GM23338 (cell line): ENCODE measurements at regions not wholly inside any gene's neighbourhood (a gene's known extent, or its start where the extent isn't known, plus 50 kb on each side); places are given as distances from the start of the nearest gene placed in this dataset.

ENCODE experiments used
- CREB1 ChIP-seq: fragments of 250-450 bp; sonication (Bioruptor Pico); IDR thresholded peaks from 2 replicates; pipeline ENCODE4 v1.5.0; 2020; ENCODE audit warnings: low read depth, mild to moderate bottlenecking, moderate library complexity
- CTCF ChIP-seq, 2 experiments: fragments of 200-600 bp in 1 of 2; sonication (generic) in 1 of 2; conservative IDR thresholded peaks; 2 replicates each; pipeline versions ENCODE4 v1.5.1 to v1.6.1; 2016 to 2017; ENCODE audit warnings: antibody characterized with exemption in 2 of 2, low read depth in 2 of 2, mild to moderate bottlenecking in 2 of 2, moderate library complexity in 1 of 2
- ETS1 ChIP-seq: IDR thresholded peaks from 2 replicates; pipeline ENCODE4 v1.6.1; 2016; ENCODE audit warnings: antibody characterized with exemption
- EZH2 ChIP-seq: fragments of 200-600 bp; sonication (generic); IDR thresholded peaks from one replicate; pipeline ENCODE4 v1.8.0; 2017; ENCODE audit warnings: antibody characterized with exemption, mild to moderate bottlenecking, low read depth; ENCODE audit not compliant: unreplicated experiment
- EZH2phosphoT487 ChIP-seq: fragments of 200-600 bp; sonication (generic); IDR thresholded peaks from one replicate; pipeline ENCODE4 v1.8.1; 2018; ENCODE audit warnings: antibody characterized with exemption; ENCODE audit not compliant: unreplicated experiment
- JUNB ChIP-seq: IDR thresholded peaks from one replicate; pipeline ENCODE4 v1.6.1; 2016; ENCODE audit warnings: antibody characterized with exemption; ENCODE audit not compliant: unreplicated experiment
- NANOG ChIP-seq: IDR thresholded peaks from 2 replicates; pipeline ENCODE4 v1.6.1; 2016; ENCODE audit warnings: antibody characterized with exemption, borderline replicate concordance
- POLR2AphosphoS5 ChIP-seq: IDR thresholded peaks from 2 replicates; pipeline ENCODE4 v1.6.1; 2016; ENCODE audit warnings: antibody characterized with exemption, low read depth
- REST ChIP-seq: IDR thresholded peaks from one replicate; pipeline ENCODE4 v1.6.1; 2018; ENCODE audit warnings: antibody characterized with exemption; ENCODE audit not compliant: unreplicated experiment
- STAT1 ChIP-seq: IDR thresholded peaks from one replicate; pipeline ENCODE4 v1.6.1; 2016; ENCODE audit warnings: antibody characterized with exemption; ENCODE audit not compliant: unreplicated experiment
- ZNF114 ChIP-seq: fragments of 250-450 bp; sonication (Bioruptor Pico); IDR thresholded peaks from 2 replicates; pipeline ENCODE4 v1.5.0; 2020; ENCODE audit warnings: mild to moderate bottlenecking, moderate library complexity
- ZNF462 ChIP-seq: fragments of 250-450 bp; sonication (Bioruptor Pico); IDR thresholded peaks from 2 replicates; pipeline ENCODE4 v1.5.0; 2020; ENCODE audit warnings: mild to moderate bottlenecking, moderate library complexity

GRCh38 chr12:91901381-91902074 lies 244.1 kb downstream of the BTG1 start:
- TF ChIP-seq NANOG (no peak), CREB1 (CRISPR knock-in tag) (no peak), CTCF (conservative IDR thresholded peaks at IDR 0.05; ENCODE audit: low read depth in 2 of 2) (no peak), POLR2AphosphoS5 (no peak), EZH2 (no peak), JUNB (no peak), ZNF462 (CRISPR knock-in tag) (no peak), STAT1 (no peak), REST (no peak), ETS1 (no peak), EZH2phosphoT487 (no peak), ZNF114 (CRISPR knock-in tag) (no peak)
